Left renal pelvis (tissue), 4 donors: ENCODE measurements at regions not wholly inside any gene's neighbourhood (a gene's known extent, or its start where the extent isn't known, plus 50 kb on each side); places are given as distances from the start of the nearest gene placed in this dataset.

Experiments used
- DNase-seq, 4 donors: peaks; one replicate each; pipeline ENCODE4 v3.0.0-alpha.2; 2013; ENCODE audit warnings: low read depth in 4 of 4, low spot score in 3 of 4

- DNase-seq = no peak
Observed at GRCh38 chr14:22018890-22019289, 345.3 kb upstream of the OR4E1 start.

GRCh38 chr14:22012452-22012851 is 338.8 kb upstream of the OR4E1 start:
- DNase-seq = no peak

GRCh38 chr14:22011253-22011642 is 337.6 kb upstream of the OR4E1 start:
- DNase-seq = no peak

GRCh38 chr14:22010545-22011252 is 337.1 kb upstream of the OR4E1 start:
- no peak for DNase-seq

GRCh38 chr14:22008766-22009165 is 335.1 kb upstream of the OR4E1 start:
- DNase-seq = no peak

- no peak for DNase-seq
Observed at GRCh38 chr14:22007784-22008412, 334.3 kb upstream of the OR4E1 start.

GRCh38 chr14:22007363-22007762 is 333.7 kb upstream of the OR4E1 start:
- DNase-seq = no peak

- no peak for DNase-seq
Observed at GRCh38 chr14:22003461-22003860, 329.8 kb upstream of the OR4E1 start.

- no peak for DNase-seq
Observed at GRCh38 chr14:22002860-22003284, 329.3 kb upstream of the OR4E1 start.

- DNase-seq = no peak
Observed at GRCh38 chr14:21999402-21999801, 325.8 kb upstream of the OR4E1 start.

- no peak for DNase-seq
Observed at GRCh38 chr14:21997300-21997699, 323.7 kb upstream of the OR4E1 start.

GRCh38 chr14:21995332-21995731 is 321.7 kb upstream of the OR4E1 start:
- no peak for DNase-seq

- no peak for DNase-seq
Observed at GRCh38 chr14:21993837-21994236, 320.2 kb upstream of the OR4E1 start.

GRCh38 chr14:21993070-21993469 is 319.5 kb upstream of the OR4E1 start:
- DNase-seq = no peak

- no peak for DNase-seq
Observed at GRCh38 chr14:21991130-21991529, 317.5 kb upstream of the OR4E1 start.

- DNase-seq = no peak
Observed at GRCh38 chr14:21990116-21990515, 316.5 kb upstream of the OR4E1 start.

- no peak for DNase-seq
Observed at GRCh38 chr14:21989090-21989489, 315.5 kb upstream of the OR4E1 start.

GRCh38 chr14:21988413-21988812 is 314.8 kb upstream of the OR4E1 start:
- no peak for DNase-seq

- no peak for DNase-seq
Observed at GRCh38 chr14:21987937-21988336, 314.3 kb upstream of the OR4E1 start.

- DNase-seq = no peak
Observed at GRCh38 chr14:21985081-21985480, 311.5 kb upstream of the OR4E1 start.

GRCh38 chr14:21978999-21979314 is 305.3 kb upstream of the OR4E1 start:
- no peak for DNase-seq

- no peak for DNase-seq
Observed at GRCh38 chr14:21978184-21978998, 304.8 kb upstream of the OR4E1 start.
